Endothelial cell of umbilical vein (primary cell): ENCODE measurements at regions not wholly inside any gene's neighbourhood (a gene's known extent, or its start where the extent isn't known, plus 50 kb on each side); places are given as distances from the start of the nearest gene placed in this dataset.

Source experiments
- BruUV-seq: library from RNA; stranded (reverse); fragments of 400-500 nt; replicated peaks from 2 replicates; lab custom pipeline; 2021; lab: Mats Ljungman, UMichigan
- CTCF ChIA-PET: fragments of 300-600, 350-600 bp; sonication (Branson Sonifier 250); formaldehyde crosslinking; loops from one replicate; lab custom pipeline; 2021; ENCODE audit warnings: antibody characterized with exemption, inconsistent platforms; lab: Charles Lee
- POLR2A ChIA-PET: fragments of 300-600, 350-600 bp; sonication (Branson Sonifier 250); formaldehyde crosslinking; loops from one replicate; lab custom pipeline; 2021; ENCODE audit warnings: antibody characterized with exemption, inconsistent platforms; lab: Charles Lee
- DNase-seq: peaks from one replicate; pipeline ENCODE4 v3.0.0-alpha.2; 2011; ENCODE audit warnings: low read depth, low spot score
- FAIRE-seq: peaks from 2 replicates; lab custom pipeline; 2011; peaks lifted over from hg19 to GRCh38; lab: Jason Lieb, UNC
- H2AFZ ChIP-seq: 2 replicates; pipeline ENCODE4 v1.6.0; 2012; ENCODE audit warnings: low read depth, low read length, control low read depth, inconsistent platforms
- H3K27ac ChIP-seq: 2 replicates; pipeline ENCODE4 v1.5.1; 2011; ENCODE audit warnings: low read depth, mild to moderate bottlenecking, control low read depth, low read length, moderate library complexity; ENCODE audit not compliant: insufficient read depth
- H3K27me3 ChIP-seq, 2 experiments: 2 replicates each; pipeline versions ENCODE4 v1.6.0 to v1.6.1; 2011; ENCODE audit warnings: low read length in 2 of 2, mixed read lengths in 1 of 2; ENCODE audit not compliant: control insufficient read depth in 2 of 2, insufficient read depth in 2 of 2
- H3K36me3 ChIP-seq, 2 experiments: 2 replicates in 1 of 2; 3 replicates in 1 of 2; pipeline ENCODE4 v1.5.1; 2011; ENCODE audit warnings: low read length in 2 of 2, mild to moderate bottlenecking in 1 of 2, moderate library complexity in 1 of 2; ENCODE audit not compliant: control insufficient read depth in 2 of 2, insufficient read depth in 2 of 2; ENCODE audit errors: extremely low read depth in 1 of 2
- H3K4me1 ChIP-seq: 3 replicates; pipeline ENCODE4 v1.5.1; 2011; ENCODE audit warnings: mild to moderate bottlenecking, low read length; ENCODE audit not compliant: control insufficient read depth, insufficient read depth; ENCODE audit errors: extremely low read depth
- H3K4me2 ChIP-seq: 2 replicates; pipeline ENCODE4 v1.6.1; 2011; ENCODE audit warnings: low read length, control low read depth, mixed read lengths; ENCODE audit not compliant: insufficient read depth
- H3K4me3 ChIP-seq, 3 experiments: fragments of 200-600 bp in 1 of 3; sonication (generic), shearing (Covaris generic) in 1 of 3; replicated peaks in 1 of 3; 2 replicates each; pipeline ENCODE4 v1.5.1; 2011 to 2016; ENCODE audit warnings: control low read depth in 3 of 3, low read length in 3 of 3, mild to moderate bottlenecking in 2 of 3, inconsistent platforms in 1 of 3, low read depth in 1 of 3, moderate library complexity in 1 of 3; ENCODE audit not compliant: insufficient read depth in 1 of 3
- H3K79me2 ChIP-seq: 2 replicates; pipeline ENCODE4 v1.6.0; 2012; ENCODE audit warnings: low read length, inconsistent platforms; ENCODE audit not compliant: control insufficient read depth, insufficient read depth
- H3K9ac ChIP-seq: replicated peaks from 2 replicates; pipeline ENCODE3; 2011; ENCODE audit warnings: low read length, control low read depth; ENCODE audit not compliant: insufficient read depth; ENCODE audit errors: extremely low read depth
- H3K9me1 ChIP-seq: replicated peaks from 3 replicates; pipeline ENCODE4 v1.6.0; 2011; ENCODE audit warnings: mild to moderate bottlenecking, low read length; ENCODE audit not compliant: control insufficient read depth, insufficient read depth; ENCODE audit errors: extremely low read depth
- H3K9me3 ChIP-seq: replicated peaks from 2 replicates; pipeline ENCODE4 v1.5.1; 2012; ENCODE audit warnings: low read length, inconsistent platforms; ENCODE audit not compliant: control insufficient read depth, insufficient read depth
- H4K20me1 ChIP-seq: replicated peaks from 2 replicates; pipeline ENCODE3; 2011; ENCODE audit warnings: mild to moderate bottlenecking, low read length; ENCODE audit not compliant: control insufficient read depth, insufficient read depth; ENCODE audit errors: extremely low read depth
- EZH2 ChIP-seq: IDR thresholded peaks from 2 replicates; pipeline ENCODE4 v1.6.1; 2012; ENCODE audit warnings: borderline replicate concordance, low read depth, mild to moderate bottlenecking, moderate library complexity, low read length, inconsistent platforms; ENCODE audit not compliant: severe bottlenecking
- FOS ChIP-seq: IDR thresholded peaks from 2 replicates; pipeline ENCODE4 v1.6.1; 2011; ENCODE audit warnings: mild to moderate bottlenecking, low read length, moderate library complexity, borderline replicate concordance; ENCODE audit not compliant: insufficient read depth
- GATA2 ChIP-seq: IDR thresholded peaks from 2 replicates; pipeline ENCODE4 v1.7.0; 2011; ENCODE audit warnings: low read depth, mild to moderate bottlenecking, moderate library complexity, mixed read lengths, low read length; ENCODE audit not compliant: insufficient read length, insufficient read depth
- JUN ChIP-seq: IDR thresholded peaks from 2 replicates; pipeline ENCODE4 v1.6.1; 2011; ENCODE audit warnings: borderline replicate concordance, low read depth; ENCODE audit not compliant: insufficient read length, insufficient read depth
- MAX ChIP-seq: IDR thresholded peaks from 2 replicates; pipeline ENCODE4 v1.6.1; 2011; ENCODE audit not compliant: insufficient read depth, insufficient read length
- MYC ChIP-seq: IDR thresholded peaks from one replicate; pipeline ENCODE4 v1.6.1; 2011; ENCODE audit warnings: mild to moderate bottlenecking, low read depth, low read length
- POLR2A ChIP-seq: IDR thresholded peaks from 2 replicates; pipeline ENCODE4 v1.6.1; 2012; ENCODE audit warnings: low read depth, mild to moderate bottlenecking, control low read depth, low read length
- POLR2AphosphoS5 ChIP-seq: IDR thresholded peaks from 2 replicates; pipeline ENCODE4 v1.6.1; 2012; ENCODE audit warnings: low read depth, mild to moderate bottlenecking, control low read depth, low read length, moderate library complexity; ENCODE audit not compliant: insufficient read depth
- dilution Hi-C: fragments of 300-500 bp; cut with MboI; formaldehyde crosslinking; loops from one replicate; pipeline ENCODE4 v1.15.0; 2019; ENCODE audit warnings: low sequenced_read_pairs; ENCODE audit not compliant: extremely low pct_ligation_motif_present
- intact Hi-C: fragments of 100-400 bp; cut with micrococcal nuclease; formaldehyde crosslinking; loops from one replicate; pipeline ENCODE4 v1.10.0; 2022
- TF ChIP-seq, protein P1 (sequence below), 2 donors: IDR thresholded peaks; 1 replicate in 1 of 2; 2 replicates in 1 of 2; pipeline ENCODE4 v1.5.1; 2011; ENCODE audit warnings: low read length in 2 of 2, mild to moderate bottlenecking in 2 of 2, moderate library complexity in 2 of 2, control low read depth in 1 of 2, inconsistent platforms in 1 of 2, low read depth in 1 of 2; ENCODE audit not compliant: insufficient read depth in 1 of 2; ENCODE audit errors: extremely low read depth in 1 of 2

- Histone ChIP-seq H3K4me3 (no peak overlapping the region), H2AFZ (no peak overlapping the region), H3K9me1 (no peaks in the 10 kb centered on the region), H3K36me3 (no peaks in the 10 kb centered on the region), H3K4me2 (no peak overlapping the region), H3K9me3 (no peaks in the 10 kb centered on the region), H3K79me2 (no peaks in the 10 kb centered on the region), H3K27ac (no peak overlapping the region), H4K20me1 (no peaks in the 10 kb centered on the region), H3K9ac (no peak overlapping the region), H3K4me1 (no peaks in the 10 kb centered on the region), H3K27me3 (no peaks in the 10 kb centered on the region)
- ChIA-PET POLR2A (no interaction called here), CTCF (interaction anchor here (0.8 to 2.0 kb wide), 2 partner anchors 9 to 12 kb away, joined by 3 to 9 read pairs; no protein-coding TSS in a partner anchor)
- intact Hi-C loops = no loop called here
- dilution Hi-C loops = no loop called here
- no peak for TF ChIP-seq POLR2AphosphoS5
- no peak for TF ChIP-seq GATA2
- no peak for TF ChIP-seq JUN
- TF ChIP-seq EZH2 = no peak
- TF ChIP-seq, protein P1, sequence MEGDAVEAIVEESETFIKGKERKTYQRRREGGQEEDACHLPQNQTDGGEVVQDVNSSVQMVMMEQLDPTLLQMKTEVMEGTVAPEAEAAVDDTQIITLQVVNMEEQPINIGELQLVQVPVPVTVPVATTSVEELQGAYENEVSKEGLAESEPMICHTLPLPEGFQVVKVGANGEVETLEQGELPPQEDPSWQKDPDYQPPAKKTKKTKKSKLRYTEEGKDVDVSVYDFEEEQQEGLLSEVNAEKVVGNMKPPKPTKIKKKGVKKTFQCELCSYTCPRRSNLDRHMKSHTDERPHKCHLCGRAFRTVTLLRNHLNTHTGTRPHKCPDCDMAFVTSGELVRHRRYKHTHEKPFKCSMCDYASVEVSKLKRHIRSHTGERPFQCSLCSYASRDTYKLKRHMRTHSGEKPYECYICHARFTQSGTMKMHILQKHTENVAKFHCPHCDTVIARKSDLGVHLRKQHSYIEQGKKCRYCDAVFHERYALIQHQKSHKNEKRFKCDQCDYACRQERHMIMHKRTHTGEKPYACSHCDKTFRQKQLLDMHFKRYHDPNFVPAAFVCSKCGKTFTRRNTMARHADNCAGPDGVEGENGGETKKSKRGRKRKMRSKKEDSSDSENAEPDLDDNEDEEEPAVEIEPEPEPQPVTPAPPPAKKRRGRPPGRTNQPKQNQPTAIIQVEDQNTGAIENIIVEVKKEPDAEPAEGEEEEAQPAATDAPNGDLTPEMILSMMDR (IDR thresholded peaks at IDR 0.05; ENCODE audit: extremely low read depth in 1 of 2, insufficient read depth in 1 of 2, low read depth in 1 of 2, low read length in 2 of 2) = no peak
- no peak for TF ChIP-seq MYC
- no peak for TF ChIP-seq MAX
- TF ChIP-seq POLR2A = no peak
- no peak for TF ChIP-seq FOS
- DNase-seq (no peak), FAIRE-seq (no peak)
- no TSS peak for BruUV-seq
Measured at GRCh38 chr4:93888308-93888707, 59.8 kb downstream of the ATOH1 start.
